Uterus (tissue), 2 donors: ENCODE measurements at regions not wholly inside any gene's neighbourhood (a gene's known extent, or its start where the extent isn't known, plus 50 kb on each side); places are given as distances from the start of the nearest gene placed in this dataset.

Experiments used
- CTCF ChIP-seq, 4 experiments: fragments of 200-600 bp in 2 of 4; fragments of 450-650 bp in 2 of 4; sonication (generic) in 2 of 4; IDR thresholded peaks; one replicate each; pipeline ENCODE4 v1.5.1; 2016 to 2019; ENCODE audit warnings: antibody characterized with exemption in 4 of 4, mild to moderate bottlenecking in 2 of 4, moderate library complexity in 1 of 4
- POLR2A ChIP-seq, 2 donors: fragments of 450-650 bp; IDR thresholded peaks; one replicate each; pipeline ENCODE4 v1.6.1; 2016; ENCODE audit warnings: antibody characterized with exemption in 2 of 2, mild to moderate bottlenecking in 1 of 2, moderate library complexity in 1 of 2

- TF ChIP-seq CTCF (IDR thresholded peaks at IDR 0.05) (no peak), POLR2A (IDR thresholded peaks at IDR 0.05) (no peak)
Observed at GRCh38 chr10:58993480-58994221, 182.8 kb upstream of the PHYHIPL start.
